ENCODE measurements at regions not wholly inside any gene's neighbourhood (a gene's known extent, or its start where the extent isn't known, plus 50 kb on each side); places are given as distances from the start of the nearest gene placed in this dataset.

DNA sequence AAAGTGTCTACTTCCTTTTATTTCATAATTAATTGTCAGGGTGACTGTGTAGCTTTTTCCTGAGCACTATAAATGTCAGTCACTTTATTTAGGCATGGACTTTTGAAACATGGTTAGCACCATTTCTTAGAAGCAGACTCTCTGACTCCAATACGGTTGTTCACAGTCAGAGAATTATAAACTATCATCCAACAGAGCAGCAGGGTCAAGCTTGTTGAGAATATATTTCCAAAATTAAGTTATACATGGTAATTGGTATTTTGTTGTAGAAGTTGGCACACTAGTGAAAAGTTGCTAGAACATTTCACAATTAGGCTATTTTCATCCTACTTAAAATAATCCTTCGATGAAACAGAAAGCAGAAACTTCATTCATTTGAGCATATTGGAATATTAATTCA, 1155.5 kb upstream of the IGFBP7 start:
- DNase-seq (no peak), ATAC-seq (no peak)
- intact Hi-C loops (cut with DNase I): no loop called here

DNA sequence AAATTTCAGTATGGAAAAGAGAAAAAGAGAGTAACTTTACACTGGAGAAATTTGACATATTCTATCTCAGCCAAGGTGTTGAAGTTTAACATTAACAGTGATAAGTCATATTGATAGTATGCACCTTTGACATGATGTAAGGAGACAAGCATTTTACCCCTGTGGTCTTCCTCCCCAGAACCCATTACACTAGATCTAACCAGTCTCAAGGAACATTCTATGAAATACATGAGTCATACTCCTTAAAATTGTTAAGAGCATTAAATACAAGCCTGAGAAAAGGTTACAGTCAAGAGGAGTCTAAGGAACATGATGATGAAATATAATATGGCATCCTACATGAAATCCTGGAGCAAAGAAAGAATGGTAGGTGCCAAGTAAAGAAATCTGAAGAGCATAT, 1151.3 kb upstream of the IGFBP7 start:
- DNase-seq (no peak), ATAC-seq (no peak)
- intact Hi-C loops (cut with DNase I): no loop called here

DNA sequence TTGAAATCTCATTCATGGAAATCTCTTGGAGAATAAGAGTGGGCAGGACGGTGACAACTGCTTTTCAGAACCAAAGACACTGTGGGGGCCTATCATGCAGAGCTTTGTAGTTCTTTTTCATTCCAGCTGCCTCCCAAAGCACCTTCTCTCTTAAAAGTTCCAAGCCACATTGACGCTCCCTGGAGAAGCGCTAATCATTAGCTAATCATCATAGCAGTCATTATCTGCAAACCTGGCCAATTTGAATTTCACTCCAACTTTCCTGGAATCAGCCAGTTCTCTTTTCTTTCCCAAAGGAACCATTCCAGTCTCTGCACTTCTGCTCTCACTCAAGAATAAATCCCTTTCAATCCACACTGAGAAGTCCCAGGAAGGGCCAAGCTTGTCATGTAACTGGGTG, 1144.1 kb upstream of the IGFBP7 start:
- DNase-seq (no peak), ATAC-seq (no peak)
- intact Hi-C loops (cut with DNase I): no loop called here

GRCh38 chr4:58252656-58253055, 1142.5 kb upstream of the IGFBP7 start:
- DNase-seq: no peak
- ATAC-seq: no peak
- intact Hi-C loops (cut with DNase I): no loop called here

- no peak for DNase-seq
- intact Hi-C loops (cut with DNase I): no loop called here
- ATAC-seq: no peak
Observed at GRCh38 chr4:58247792-58248191, 1137.6 kb upstream of the IGFBP7 start.

GRCh38 chr4:58225460-58225859, 1115.3 kb upstream of the IGFBP7 start:
- ATAC-seq (no peak), DNase-seq (no peak)
- intact Hi-C loops (cut with DNase I): no loop called here

DNA sequence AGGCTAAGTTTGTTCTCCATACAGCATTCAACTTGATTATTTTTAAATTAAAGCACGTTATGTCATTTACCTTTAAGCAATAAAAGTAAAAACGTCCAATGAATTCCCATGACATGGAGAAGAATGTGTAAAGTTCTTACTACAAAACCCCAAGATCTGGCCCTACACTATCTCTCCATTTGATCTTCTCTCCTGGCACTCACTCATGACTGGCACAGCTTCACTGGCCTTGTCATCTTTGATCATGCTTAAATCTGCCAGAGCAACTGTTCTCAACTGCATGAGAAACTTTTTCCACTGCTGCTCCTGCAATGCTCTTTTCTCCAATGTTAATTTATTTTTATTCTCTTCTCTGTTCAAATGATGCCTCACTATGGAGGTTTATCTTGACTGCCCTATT, 1109.0 kb upstream of the IGFBP7 start:
- intact Hi-C loops (cut with DNase I): no loop called here
- DNase-seq (no peak), ATAC-seq (no peak)

DNA sequence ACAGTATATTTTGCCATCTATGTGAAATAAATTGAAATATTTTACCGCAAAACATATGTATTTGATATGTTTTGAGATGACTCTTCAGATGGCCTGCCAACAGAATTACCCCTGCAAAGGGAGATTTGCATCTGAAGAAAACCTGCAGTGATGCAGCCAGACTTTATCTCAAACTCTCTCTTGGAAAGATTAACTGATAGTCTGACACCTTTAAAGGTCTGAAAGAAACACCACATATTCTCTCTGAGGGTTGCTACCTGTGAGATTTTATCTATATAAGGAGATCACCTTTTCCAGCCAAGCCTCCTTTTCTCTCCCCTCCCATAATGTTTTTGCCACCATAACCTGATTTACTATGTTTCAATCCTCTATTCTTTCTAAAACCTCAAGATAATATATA, 1106.3 kb upstream of the IGFBP7 start:
- intact Hi-C loops (cut with DNase I): no loop called here
- ATAC-seq: no peak
- no peak for DNase-seq

DNA sequence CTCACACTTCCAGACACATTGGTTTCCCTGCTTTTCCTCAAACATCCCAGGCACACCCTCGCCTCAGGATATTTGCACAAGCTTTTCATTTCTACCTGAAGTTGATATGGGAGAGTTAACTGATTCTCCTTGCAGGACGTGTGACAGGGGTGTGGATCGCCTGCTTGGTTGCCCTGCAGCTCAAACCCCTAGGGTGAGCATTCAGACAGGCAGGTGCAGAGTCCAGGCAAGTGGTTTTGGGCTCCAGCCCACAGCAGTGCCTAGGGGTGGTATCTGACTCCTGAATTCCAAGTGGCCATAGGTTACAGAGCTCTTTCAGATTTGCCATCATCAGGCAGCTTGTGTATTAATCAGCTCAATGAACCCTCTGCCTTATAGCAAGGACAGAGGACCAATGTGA, 1104.2 kb upstream of the IGFBP7 start:
- ATAC-seq: no peak
- intact Hi-C loops (cut with DNase I): no loop called here
- no peak for DNase-seq

DNA sequence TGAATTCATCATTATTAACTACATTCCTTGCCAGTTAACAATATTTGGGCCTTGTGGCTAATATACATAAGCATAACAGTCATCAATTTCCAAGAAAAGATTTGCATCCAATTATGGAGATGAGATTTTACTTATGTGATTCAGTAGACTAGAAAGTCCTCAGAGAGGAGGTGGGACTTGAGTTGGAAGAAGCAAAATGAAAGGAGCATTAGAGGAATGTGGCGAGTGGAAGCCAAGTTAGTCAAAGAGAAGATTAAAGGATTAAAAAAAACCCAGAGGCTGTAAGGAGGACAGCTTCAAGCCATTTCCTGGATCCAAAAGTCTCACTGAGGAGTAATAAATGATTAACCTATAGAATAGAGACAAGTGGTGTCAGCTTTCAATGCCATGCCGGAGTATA, 1099.4 kb upstream of the IGFBP7 start:
- ATAC-seq: no peak
- intact Hi-C loops (cut with DNase I): no loop called here
- no peak for DNase-seq

DNA sequence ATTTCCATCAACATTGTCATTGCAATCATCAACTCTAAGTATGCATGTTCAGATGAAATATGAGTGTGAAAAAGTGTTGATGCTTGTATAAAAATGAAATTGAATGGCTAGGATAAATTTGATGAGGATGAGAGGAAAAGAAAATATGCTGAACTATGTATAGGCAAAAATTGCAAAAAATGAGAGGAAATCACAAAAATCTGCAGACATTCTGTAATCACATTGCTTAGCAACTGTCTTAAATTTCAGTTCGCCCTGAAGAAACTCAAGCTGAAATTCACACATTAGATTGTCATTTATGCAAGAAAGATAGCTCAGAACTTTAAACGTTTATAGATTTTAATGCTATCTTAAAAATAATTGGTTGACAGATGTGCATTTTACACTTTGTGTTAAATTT, 1098.8 kb upstream of the IGFBP7 start:
- DNase-seq: no peak
- intact Hi-C loops (cut with DNase I): no loop called here
- ATAC-seq: no peak

DNA sequence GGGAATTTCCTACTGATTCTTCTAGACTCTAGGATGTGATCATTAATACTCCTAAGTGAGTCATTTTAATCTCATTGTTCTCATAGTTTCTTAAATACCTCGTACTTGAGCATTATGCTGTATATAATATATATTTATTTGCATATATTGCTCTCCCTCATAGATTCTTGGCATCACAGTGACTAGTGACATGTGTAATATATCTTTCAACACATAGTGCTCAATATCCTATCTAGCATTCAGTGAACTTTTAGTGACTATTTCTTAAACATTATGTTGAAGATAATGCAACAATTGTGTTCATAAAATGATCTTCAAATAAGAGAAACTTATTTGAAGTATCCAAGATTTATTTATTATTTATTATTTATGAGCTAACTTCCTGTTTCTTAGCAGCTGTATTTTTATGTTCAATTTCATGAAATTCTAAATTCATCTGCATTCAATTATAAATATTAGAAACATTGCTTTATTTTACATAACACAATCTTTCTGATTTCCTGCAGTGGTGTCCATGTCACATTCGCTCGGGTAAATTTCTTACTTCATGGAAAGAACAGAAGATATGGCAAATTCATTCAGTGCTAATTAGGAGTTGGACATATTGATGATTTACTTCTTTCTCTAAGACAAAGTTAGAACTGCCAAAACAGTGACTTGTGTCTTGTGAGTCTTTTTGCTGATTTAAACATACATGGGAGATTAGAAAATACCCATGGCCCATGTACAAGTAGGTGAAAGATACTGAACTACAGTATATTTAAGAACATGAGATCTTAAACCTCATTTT, 1095.5 kb upstream of the IGFBP7 start:
- DNase-seq: no peak
- no peak for ATAC-seq

GRCh38 chr4:58192217-58192616, 1082.0 kb upstream of the IGFBP7 start:
- intact Hi-C loops (cut with DNase I): no loop called here
- ATAC-seq: no peak
- no peak for DNase-seq

More for the DNA sequence above, 1095.5 kb upstream of the IGFBP7 start:
- intact Hi-C loops (cut with DNase I): no loop called here

DNA sequence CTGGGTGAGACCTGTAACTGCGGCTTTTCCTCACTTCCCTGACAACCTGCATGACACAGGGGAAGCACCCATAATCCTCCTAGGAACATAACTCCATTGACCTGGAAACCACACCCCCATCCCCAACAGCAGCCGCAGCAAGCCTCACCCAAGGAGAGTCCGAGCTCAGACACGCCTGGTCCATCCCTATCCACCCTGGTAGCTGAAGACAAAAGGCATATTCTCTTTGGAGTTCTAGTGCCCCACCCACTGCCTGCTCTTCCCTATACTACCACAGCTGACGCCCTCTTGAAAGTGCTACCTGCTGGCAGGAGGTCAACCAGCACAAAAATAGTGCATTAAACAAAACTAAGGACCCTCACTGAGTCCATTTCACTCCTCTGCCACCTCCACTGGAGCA, 1080.9 kb upstream of the IGFBP7 start:
- DNase-seq (no peak), ATAC-seq (no peak)
- intact Hi-C loops (cut with DNase I): no loop called here

DNA sequence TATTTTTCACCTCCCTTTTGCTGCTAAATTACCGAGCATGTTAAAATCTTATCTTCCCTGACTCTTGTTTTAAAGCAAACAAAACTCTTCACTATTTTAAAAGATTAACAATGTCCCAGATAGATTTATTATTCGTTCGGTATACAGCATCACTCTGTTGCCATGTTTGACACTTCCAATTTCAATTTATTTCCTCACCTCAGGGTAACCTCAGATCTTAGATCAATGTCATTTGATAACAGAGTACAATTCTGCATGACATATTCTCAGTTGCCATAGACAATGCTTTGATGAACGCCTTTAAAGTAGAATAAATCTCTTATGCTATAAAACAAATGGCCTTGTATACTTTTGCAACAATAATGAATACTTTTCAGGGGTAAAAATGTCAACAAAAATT, 1078.1 kb upstream of the IGFBP7 start:
- intact Hi-C loops (cut with DNase I): no loop called here
- ATAC-seq: no peak
- DNase-seq: no peak

DNA sequence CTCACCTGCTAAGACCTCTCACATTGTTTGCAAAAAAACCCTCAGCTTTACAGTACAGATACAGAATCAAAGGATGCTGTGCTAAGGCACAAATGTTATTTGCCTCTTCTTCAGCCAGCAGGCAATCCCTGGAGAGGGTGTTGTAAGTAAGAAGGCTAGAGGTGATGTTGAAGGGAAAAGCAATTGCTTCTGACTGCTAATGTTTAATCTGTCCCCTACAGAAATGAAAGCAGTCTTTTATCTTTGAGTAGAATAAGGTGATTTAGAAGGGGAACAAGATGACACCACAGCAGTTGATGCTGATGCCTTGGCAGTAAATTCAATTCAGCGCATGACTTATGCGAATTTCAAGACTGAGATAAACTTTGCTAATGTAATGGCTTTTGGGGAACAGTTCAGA, 1064.8 kb upstream of the IGFBP7 start:
- intact Hi-C loops (cut with DNase I): no loop called here
- no peak for DNase-seq

GRCh38 chr4:58166490-58166889, 1056.3 kb upstream of the IGFBP7 start:
- DNase-seq (no peak), ATAC-seq (no peak)
- intact Hi-C loops (cut with DNase I): no loop called here

More for the DNA sequence above, 1064.8 kb upstream of the IGFBP7 start:
- no peak for ATAC-seq

DNA sequence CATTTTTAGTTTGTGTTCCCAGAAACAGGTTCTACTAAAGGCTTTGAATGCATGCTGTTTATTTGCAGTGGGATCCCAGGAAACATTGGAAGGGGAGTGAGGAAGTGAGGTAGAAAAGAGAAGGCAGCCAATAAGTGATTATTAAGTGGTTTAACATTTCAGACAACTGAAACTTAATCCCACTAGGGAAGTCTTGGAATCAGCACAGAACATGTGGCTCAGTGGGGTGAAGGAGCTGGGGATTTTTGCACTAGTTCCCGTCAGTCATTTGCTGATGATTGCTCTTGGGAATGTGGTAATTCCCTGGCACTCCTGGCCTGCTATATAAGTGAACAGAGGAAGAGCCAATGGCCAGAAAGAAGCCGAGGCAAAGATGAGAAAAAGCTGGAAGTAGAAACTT, 1053.0 kb upstream of the IGFBP7 start:
- DNase-seq: peak; percentile 21
- ATAC-seq: peak; percentile 65 to 92
- intact Hi-C loops (cut with DNase I): no loop called here

- ATAC-seq (no peak), DNase-seq (no peak)
- intact Hi-C loops (cut with DNase I): no loop called here
Observed at GRCh38 chr4:58149404-58150085, 1039.4 kb upstream of the IGFBP7 start.

DNA sequence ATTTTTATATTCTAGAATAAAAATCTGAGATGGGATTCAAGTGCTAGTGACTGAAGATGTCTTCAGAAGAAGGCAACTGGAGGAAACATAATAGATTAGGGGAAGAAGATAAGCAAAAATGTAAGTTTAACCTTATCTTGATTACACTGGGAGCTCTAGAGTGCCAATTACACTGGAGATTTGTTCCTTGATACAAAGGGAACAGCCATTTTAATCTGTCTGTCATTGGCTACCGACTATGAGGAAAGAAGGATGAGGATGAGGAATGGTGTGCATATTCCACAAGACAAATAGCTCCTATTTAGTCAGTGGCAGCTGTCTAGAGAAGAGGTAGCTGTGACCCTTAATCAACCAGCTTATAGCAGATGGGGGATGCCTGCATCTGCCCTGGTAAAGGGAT, 1034.5 kb upstream of the IGFBP7 start:
- DNase-seq: no peak
- intact Hi-C loops (cut with DNase I): no loop called here
- no peak for ATAC-seq

All from left cardiac atrium (tissue), 4 donors.